SK-N-SH treated with all-trans-retinoic acid at 6 μM for 48 hours (cell line): ENCODE measurements at regions not wholly inside any gene's neighbourhood (a gene's known extent, or its start where the extent isn't known, plus 50 kb on each side); places are given as distances from the start of the nearest gene placed in this dataset.

Experiments
- ATAC-seq: fragments of 200-7000 bp; cut with Tn5 transposase; 3 replicates; pipeline ENCODE4 v1.9.1; 2020; ENCODE audit warnings: mild to moderate bottlenecking, moderate library complexity
- ARNTL ChIP-seq: fragments of 450-650 bp; formaldehyde crosslinking; IDR thresholded peaks from 2 replicates; pipeline ENCODE4 v1.5.0; 2020; ENCODE audit warnings: low read depth, mild to moderate bottlenecking, moderate library complexity, borderline replicate concordance
- BACH2 ChIP-seq: fragments of 250-450 bp; sonication (Bioruptor Pico); IDR thresholded peaks from 2 replicates; pipeline ENCODE4 v1.9.0; 2021; ENCODE audit warnings: mild to moderate bottlenecking, borderline replicate concordance
- CSDC2 ChIP-seq: fragments of 250-450 bp; sonication (Bioruptor Pico); IDR thresholded peaks from 2 replicates; pipeline ENCODE4 v1.5.0; 2020; ENCODE audit warnings: mild to moderate bottlenecking, moderate library complexity
- ESRRG ChIP-seq: fragments of 250-450 bp; sonication (Bioruptor Pico); IDR thresholded peaks from 2 replicates; pipeline ENCODE4 v1.6.1; 2021; ENCODE audit warnings: mild to moderate bottlenecking
- GLIS3 ChIP-seq: fragments of 250-450 bp; sonication (Bioruptor Pico); IDR thresholded peaks from 2 replicates; pipeline ENCODE4 v1.5.0; 2020; ENCODE audit warnings: mild to moderate bottlenecking, moderate library complexity
- ISL1 ChIP-seq: fragments of 250-450 bp; sonication (Bioruptor Pico); IDR thresholded peaks from 2 replicates; pipeline ENCODE4 v2.1.2; 2022; ENCODE audit warnings: mild to moderate bottlenecking, moderate library complexity
- OSR1 ChIP-seq: fragments of 250-450 bp; sonication (Bioruptor Pico); IDR thresholded peaks from 2 replicates; pipeline ENCODE4 v1.8.0; 2022; ENCODE audit warnings: moderate library complexity, mild to moderate bottlenecking, inconsistent platforms
- PPARA ChIP-seq: fragments of 250-450 bp; sonication (Bioruptor Pico); IDR thresholded peaks from 2 replicates; pipeline ENCODE4 v1.5.0; 2020; ENCODE audit warnings: mild to moderate bottlenecking, borderline replicate concordance
- RARB ChIP-seq: fragments of 250-450 bp; sonication (Bioruptor Pico); IDR thresholded peaks from 2 replicates; pipeline ENCODE4 v1.8.0; 2021; ENCODE audit warnings: mild to moderate bottlenecking, moderate library complexity
- SNAI2 ChIP-seq: fragments of 250-450 bp; sonication (Bioruptor Pico); IDR thresholded peaks from 2 replicates; pipeline ENCODE4 v1.5.0; 2020; ENCODE audit warnings: mild to moderate bottlenecking, moderate library complexity
- TCF4 ChIP-seq: fragments of 250-450 bp; sonication (Bioruptor Pico); IDR thresholded peaks from 2 replicates; pipeline ENCODE4 v1.8.0; 2021; ENCODE audit warnings: mild to moderate bottlenecking, moderate library complexity, borderline replicate concordance
- TOX ChIP-seq: fragments of 250-450 bp; sonication (Bioruptor Pico); IDR thresholded peaks from 2 replicates; pipeline ENCODE4 v1.8.0; 2021; ENCODE audit warnings: mild to moderate bottlenecking, moderate library complexity, borderline replicate concordance
- ZC3H10 ChIP-seq: fragments of 250-450 bp; sonication (Bioruptor Pico); IDR thresholded peaks from 2 replicates; pipeline ENCODE4 v1.5.1; 2021; ENCODE audit warnings: mild to moderate bottlenecking, moderate library complexity
- ZFP3 ChIP-seq: fragments of 250-450 bp; sonication (Bioruptor Pico); IDR thresholded peaks from 2 replicates; pipeline ENCODE4 v1.5.0; 2020; ENCODE audit warnings: mild to moderate bottlenecking, moderate library complexity
- ZFP30 ChIP-seq: fragments of 450-650 bp; formaldehyde crosslinking; IDR thresholded peaks from 2 replicates; pipeline ENCODE4 v1.5.0; 2022; ENCODE audit warnings: mild to moderate bottlenecking, moderate library complexity
- TF ChIP-seq, protein P1 (sequence below): fragments of 250-450 bp; sonication (Bioruptor Pico); IDR thresholded peaks from 2 replicates; pipeline ENCODE4 v1.5.0; 2020; ENCODE audit warnings: mild to moderate bottlenecking, moderate library complexity
- TF ChIP-seq, protein P2 (sequence below): fragments of 250-450 bp; sonication (Bioruptor Pico); IDR thresholded peaks from 2 replicates; pipeline ENCODE4 v1.5.1; 2020; ENCODE audit warnings: low read depth, mild to moderate bottlenecking, moderate library complexity
- TF ChIP-seq, protein P3 (sequence below): fragments of 250-450 bp; sonication (Bioruptor Pico); IDR thresholded peaks from 2 replicates; pipeline ENCODE4 v1.8.0; 2020; ENCODE audit warnings: mild to moderate bottlenecking, moderate library complexity, borderline replicate concordance
- TF ChIP-seq, protein P4 (sequence below): fragments of 250-450 bp; sonication (Bioruptor Pico); IDR thresholded peaks from 2 replicates; pipeline ENCODE4 v1.8.0; 2021; ENCODE audit warnings: low read depth, mild to moderate bottlenecking, moderate library complexity, borderline replicate concordance

DNA sequence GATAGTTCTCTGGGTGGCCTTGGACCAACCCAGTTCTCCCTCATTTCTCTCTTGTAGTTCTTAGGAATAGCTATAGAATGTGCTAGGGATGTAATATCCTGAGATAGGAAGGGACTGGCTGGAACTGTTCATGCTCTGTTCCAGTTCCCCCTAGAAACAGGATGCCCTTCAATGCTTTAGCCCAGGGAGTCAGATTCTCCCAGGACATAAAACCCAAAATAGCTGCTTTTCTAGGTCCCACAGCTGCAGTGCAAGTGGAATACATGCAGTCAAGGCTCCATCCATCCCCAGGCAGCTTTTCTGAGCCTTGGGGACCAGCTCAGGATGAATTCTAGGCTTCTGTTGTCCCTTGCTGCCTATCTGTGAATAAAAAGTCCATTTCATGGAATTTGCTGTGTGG lies 257.3 kb upstream of the CTAGE1 start:
- TF ChIP-seq, protein P1, sequence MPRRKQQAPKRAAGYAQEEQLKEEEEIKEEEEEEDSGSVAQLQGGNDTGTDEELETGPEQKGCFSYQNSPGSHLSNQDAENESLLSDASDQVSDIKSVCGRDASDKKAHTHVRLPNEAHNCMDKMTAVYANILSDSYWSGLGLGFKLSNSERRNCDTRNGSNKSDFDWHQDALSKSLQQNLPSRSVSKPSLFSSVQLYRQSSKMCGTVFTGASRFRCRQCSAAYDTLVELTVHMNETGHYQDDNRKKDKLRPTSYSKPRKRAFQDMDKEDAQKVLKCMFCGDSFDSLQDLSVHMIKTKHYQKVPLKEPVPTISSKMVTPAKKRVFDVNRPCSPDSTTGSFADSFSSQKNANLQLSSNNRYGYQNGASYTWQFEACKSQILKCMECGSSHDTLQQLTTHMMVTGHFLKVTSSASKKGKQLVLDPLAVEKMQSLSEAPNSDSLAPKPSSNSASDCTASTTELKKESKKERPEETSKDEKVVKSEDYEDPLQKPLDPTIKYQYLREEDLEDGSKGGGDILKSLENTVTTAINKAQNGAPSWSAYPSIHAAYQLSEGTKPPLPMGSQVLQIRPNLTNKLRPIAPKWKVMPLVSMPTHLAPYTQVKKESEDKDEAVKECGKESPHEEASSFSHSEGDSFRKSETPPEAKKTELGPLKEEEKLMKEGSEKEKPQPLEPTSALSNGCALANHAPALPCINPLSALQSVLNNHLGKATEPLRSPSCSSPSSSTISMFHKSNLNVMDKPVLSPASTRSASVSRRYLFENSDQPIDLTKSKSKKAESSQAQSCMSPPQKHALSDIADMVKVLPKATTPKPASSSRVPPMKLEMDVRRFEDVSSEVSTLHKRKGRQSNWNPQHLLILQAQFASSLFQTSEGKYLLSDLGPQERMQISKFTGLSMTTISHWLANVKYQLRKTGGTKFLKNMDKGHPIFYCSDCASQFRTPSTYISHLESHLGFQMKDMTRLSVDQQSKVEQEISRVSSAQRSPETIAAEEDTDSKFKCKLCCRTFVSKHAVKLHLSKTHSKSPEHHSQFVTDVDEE = no peak
- TF ChIP-seq, protein P2, sequence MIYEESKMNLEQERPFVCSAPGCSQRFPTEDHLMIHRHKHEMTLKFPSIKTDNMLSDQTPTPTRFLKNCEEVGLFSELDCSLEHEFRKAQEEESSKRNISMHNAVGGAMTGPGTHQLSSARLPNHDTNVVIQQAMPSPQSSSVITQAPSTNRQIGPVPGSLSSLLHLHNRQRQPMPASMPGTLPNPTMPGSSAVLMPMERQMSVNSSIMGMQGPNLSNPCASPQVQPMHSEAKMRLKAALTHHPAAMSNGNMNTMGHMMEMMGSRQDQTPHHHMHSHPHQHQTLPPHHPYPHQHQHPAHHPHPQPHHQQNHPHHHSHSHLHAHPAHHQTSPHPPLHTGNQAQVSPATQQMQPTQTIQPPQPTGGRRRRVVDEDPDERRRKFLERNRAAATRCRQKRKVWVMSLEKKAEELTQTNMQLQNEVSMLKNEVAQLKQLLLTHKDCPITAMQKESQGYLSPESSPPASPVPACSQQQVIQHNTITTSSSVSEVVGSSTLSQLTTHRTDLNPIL (CRISPR knock-in tag) = no peak
- TF ChIP-seq ZFP30 (CRISPR knock-in tag) (no peak), TOX (no peak), ISL1 (no peak), ZC3H10 (no peak), GLIS3 (CRISPR knock-in tag) (no peak), RARB (no peak), ESRRG (no peak)
- TF ChIP-seq, protein P3, sequence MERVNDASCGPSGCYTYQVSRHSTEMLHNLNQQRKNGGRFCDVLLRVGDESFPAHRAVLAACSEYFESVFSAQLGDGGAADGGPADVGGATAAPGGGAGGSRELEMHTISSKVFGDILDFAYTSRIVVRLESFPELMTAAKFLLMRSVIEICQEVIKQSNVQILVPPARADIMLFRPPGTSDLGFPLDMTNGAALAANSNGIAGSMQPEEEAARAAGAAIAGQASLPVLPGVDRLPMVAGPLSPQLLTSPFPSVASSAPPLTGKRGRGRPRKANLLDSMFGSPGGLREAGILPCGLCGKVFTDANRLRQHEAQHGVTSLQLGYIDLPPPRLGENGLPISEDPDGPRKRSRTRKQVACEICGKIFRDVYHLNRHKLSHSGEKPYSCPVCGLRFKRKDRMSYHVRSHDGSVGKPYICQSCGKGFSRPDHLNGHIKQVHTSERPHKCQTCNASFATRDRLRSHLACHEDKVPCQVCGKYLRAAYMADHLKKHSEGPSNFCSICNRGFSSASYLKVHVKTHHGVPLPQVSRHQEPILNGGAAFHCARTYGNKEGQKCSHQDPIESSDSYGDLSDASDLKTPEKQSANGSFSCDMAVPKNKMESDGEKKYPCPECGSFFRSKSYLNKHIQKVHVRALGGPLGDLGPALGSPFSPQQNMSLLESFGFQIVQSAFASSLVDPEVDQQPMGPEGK = no peak
- TF ChIP-seq, protein P4, sequence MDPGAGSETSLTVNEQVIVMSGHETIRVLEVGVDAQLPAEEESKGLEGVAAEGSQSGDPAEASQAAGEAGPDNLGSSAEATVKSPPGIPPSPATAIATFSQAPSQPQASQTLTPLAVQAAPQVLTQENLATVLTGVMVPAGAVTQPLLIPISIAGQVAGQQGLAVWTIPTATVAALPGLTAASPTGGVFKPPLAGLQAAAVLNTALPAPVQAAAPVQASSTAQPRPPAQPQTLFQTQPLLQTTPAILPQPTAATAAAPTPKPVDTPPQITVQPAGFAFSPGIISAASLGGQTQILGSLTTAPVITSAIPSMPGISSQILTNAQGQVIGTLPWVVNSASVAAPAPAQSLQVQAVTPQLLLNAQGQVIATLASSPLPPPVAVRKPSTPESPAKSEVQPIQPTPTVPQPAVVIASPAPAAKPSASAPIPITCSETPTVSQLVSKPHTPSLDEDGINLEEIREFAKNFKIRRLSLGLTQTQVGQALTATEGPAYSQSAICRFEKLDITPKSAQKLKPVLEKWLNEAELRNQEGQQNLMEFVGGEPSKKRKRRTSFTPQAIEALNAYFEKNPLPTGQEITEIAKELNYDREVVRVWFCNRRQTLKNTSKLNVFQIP (CRISPR knock-in tag) = no peak
- ATAC-seq = no peak

DNA sequence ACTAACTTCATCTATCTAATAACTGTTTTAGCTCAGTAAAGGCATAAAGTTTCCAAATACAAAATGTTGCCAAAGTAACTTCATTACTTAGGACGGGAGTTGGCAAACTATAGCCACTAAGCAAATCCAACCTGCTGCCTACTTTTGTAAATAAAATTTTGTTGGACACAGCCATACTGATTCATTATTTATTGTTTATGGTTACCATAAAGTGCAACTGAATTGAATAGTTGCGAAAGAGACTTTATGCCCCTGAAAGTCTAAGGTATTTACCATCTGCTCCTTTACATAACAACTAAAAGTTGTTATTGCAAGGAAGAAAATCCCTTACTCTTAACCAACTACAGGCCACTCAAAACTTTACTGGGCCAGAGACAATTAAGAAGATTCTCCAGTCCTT lies 256.7 kb upstream of the RBBP8 start:
- no peak for TF ChIP-seq ARNTL (CRISPR knock-in tag)
- TF ChIP-seq ZFP30 (CRISPR knock-in tag) = no peak
- TF ChIP-seq CSDC2 (CRISPR knock-in tag) = no peak
- TF ChIP-seq PPARA (CRISPR knock-in tag) = no peak
- TF ChIP-seq, protein P2 (CRISPR knock-in tag) = no peak
- TF ChIP-seq ISL1 = no peak
- TF ChIP-seq, protein P3 = no peak
- no peak for TF ChIP-seq ESRRG
- TF ChIP-seq SNAI2 (CRISPR knock-in tag) = no peak
- no peak for TF ChIP-seq GLIS3 (CRISPR knock-in tag)
- TF ChIP-seq, all 23 proteins: peak for 0
- no peak for ATAC-seq

DNA sequence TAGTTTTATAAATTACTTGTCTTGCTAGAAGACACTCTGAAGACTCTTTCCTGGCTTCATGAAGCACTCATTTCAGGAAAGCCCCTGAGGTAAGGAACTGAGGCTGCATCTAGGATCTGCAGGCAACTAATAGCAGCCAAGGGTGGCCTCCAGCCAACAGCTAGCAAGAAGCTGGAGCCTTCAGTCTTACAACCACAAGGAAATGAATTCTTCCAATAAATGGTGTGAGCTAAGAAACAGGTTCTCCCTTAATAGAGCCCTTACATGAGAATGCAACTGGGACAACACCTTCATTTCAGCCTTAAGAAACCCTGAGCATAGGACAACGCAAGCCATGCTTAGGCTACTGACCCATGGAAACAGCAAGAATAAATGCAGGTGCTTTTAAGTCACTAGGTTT lies 254.6 kb upstream of the RBBP8 start:
- no peak for TF ChIP-seq ZC3H10
- no peak for TF ChIP-seq ZFP3 (CRISPR knock-in tag)
- TF ChIP-seq SNAI2 (CRISPR knock-in tag) = no peak
- TF ChIP-seq TCF4 (CRISPR knock-in tag) = no peak
- TF ChIP-seq ESRRG = no peak
- no peak for TF ChIP-seq OSR1 (CRISPR knock-in tag)
- no peak for ATAC-seq

DNA sequence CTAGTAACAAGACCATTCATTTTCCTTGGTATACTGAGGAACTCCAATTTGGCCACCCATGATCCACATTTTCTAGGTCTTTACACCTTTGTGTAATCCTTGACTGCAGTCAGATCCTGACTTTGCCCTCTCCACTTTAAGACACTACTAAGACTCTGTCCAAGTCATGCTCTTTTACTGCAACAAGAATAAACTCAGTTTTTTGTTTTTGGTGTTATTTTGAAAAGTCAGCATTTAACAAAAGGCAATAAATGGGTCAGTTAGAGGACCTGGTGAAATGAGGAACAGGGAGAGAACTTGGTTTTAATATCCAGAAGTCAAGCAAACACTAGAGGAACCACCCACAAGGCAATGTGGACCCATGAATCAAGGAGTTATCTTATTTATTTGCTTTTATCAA lies 252.2 kb upstream of the RBBP8 start:
- no peak for ATAC-seq
- TF ChIP-seq CSDC2 (CRISPR knock-in tag) (no peak), BACH2 (no peak), GLIS3 (CRISPR knock-in tag) (no peak), ZC3H10 (no peak), RARB (no peak), ZFP30 (CRISPR knock-in tag) (no peak), PPARA (CRISPR knock-in tag) (no peak), ZFP3 (CRISPR knock-in tag) (no peak), TOX (no peak), ESRRG (no peak)
- TF ChIP-seq, protein P4 (CRISPR knock-in tag) = no peak
- TF ChIP-seq, protein P1 = no peak
